HL-60 (cell line): ENCODE measurements at regions not wholly inside any gene's neighbourhood (a gene's known extent, or its start where the extent isn't known, plus 50 kb on each side); places are given as distances from the start of the nearest gene placed in this dataset.

Experiments used
- DNase-seq, 2 experiments: peaks; one replicate each; pipeline ENCODE4 v3.0.0-alpha.2; 2010 to 2020; ENCODE audit warnings: low read depth in 1 of 2, low spot score in 1 of 2
- H3K27ac ChIP-seq: fragments of 250-450 bp; sonication (Bioruptor Pico); replicated peaks from 2 replicates; pipeline ENCODE4 v1.5.1; 2020; ENCODE audit warnings: mild to moderate bottlenecking, moderate library complexity
- H3K27me3 ChIP-seq: fragments of 250-450 bp; sonication (Bioruptor Pico); 2 replicates; pipeline ENCODE4 v1.5.1; 2021; ENCODE audit warnings: mild to moderate bottlenecking, moderate library complexity; ENCODE audit not compliant: insufficient read depth, poor library complexity, severe bottlenecking
- H3K4me3 ChIP-seq: replicated peaks from 2 replicates; pipeline ENCODE4 v1.5.1; 2011; ENCODE audit warnings: mild to moderate bottlenecking, control low read depth, low read length; ENCODE audit not compliant: insufficient read depth
- GABPA ChIP-seq: IDR thresholded peaks from 2 replicates; pipeline ENCODE4 v1.6.1; 2012; ENCODE audit warnings: low read depth
- POLR2AphosphoS5 ChIP-seq: IDR thresholded peaks from 2 replicates; pipeline ENCODE4 v1.6.1; 2012; ENCODE audit warnings: low read depth
- SPI1 ChIP-seq: IDR thresholded peaks from 2 replicates; pipeline ENCODE4 v1.6.1; 2012; ENCODE audit warnings: low read depth, mild to moderate bottlenecking, borderline replicate concordance
- TF ChIP-seq, protein P1 (sequence below): IDR thresholded peaks from one replicate; pipeline ENCODE4 v1.5.1; 2011; ENCODE audit warnings: low read length, control low read depth, inconsistent platforms; ENCODE audit not compliant: insufficient read depth
- TF ChIP-seq, protein P2 (sequence below): IDR thresholded peaks from 2 replicates; pipeline ENCODE4 v1.6.1; 2012; ENCODE audit warnings: low read depth; ENCODE audit not compliant: insufficient replicate concordance

DNA sequence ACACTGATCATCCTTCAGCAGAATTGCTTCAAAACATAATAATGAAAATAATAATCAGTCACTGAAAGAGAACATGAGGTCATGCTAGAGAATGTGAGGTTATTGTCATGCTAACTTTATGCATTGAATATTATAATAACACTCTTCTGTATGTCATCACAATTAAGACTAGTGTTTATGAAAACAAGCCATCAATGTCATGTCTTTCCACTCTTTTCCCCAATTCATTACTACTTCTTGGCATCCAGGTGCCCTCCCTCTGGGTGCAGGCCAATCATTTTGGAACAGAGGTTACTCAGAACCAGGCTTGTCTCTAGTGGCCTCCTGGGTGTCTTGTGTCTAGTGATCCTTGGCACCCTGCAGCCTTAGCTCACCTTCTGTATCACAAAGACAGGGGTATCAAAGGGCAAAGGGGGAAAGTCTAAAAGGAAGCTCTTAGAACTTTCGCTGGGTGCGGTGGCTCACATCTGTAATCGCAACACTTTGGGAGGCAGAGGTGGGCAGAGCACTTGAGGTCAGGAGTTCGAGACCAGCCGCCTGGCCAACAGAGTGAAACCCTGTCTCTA, 217.6 kb upstream of the PIK3R1 start:
- H3K27me3 ChIP-seq: no peaks in the 10 kb centered on the region
- no peak for DNase-seq
- no peak overlapping the region for H3K27ac ChIP-seq
- TF ChIP-seq, protein P1, sequence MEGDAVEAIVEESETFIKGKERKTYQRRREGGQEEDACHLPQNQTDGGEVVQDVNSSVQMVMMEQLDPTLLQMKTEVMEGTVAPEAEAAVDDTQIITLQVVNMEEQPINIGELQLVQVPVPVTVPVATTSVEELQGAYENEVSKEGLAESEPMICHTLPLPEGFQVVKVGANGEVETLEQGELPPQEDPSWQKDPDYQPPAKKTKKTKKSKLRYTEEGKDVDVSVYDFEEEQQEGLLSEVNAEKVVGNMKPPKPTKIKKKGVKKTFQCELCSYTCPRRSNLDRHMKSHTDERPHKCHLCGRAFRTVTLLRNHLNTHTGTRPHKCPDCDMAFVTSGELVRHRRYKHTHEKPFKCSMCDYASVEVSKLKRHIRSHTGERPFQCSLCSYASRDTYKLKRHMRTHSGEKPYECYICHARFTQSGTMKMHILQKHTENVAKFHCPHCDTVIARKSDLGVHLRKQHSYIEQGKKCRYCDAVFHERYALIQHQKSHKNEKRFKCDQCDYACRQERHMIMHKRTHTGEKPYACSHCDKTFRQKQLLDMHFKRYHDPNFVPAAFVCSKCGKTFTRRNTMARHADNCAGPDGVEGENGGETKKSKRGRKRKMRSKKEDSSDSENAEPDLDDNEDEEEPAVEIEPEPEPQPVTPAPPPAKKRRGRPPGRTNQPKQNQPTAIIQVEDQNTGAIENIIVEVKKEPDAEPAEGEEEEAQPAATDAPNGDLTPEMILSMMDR: no peak
- TF ChIP-seq, protein P2, sequence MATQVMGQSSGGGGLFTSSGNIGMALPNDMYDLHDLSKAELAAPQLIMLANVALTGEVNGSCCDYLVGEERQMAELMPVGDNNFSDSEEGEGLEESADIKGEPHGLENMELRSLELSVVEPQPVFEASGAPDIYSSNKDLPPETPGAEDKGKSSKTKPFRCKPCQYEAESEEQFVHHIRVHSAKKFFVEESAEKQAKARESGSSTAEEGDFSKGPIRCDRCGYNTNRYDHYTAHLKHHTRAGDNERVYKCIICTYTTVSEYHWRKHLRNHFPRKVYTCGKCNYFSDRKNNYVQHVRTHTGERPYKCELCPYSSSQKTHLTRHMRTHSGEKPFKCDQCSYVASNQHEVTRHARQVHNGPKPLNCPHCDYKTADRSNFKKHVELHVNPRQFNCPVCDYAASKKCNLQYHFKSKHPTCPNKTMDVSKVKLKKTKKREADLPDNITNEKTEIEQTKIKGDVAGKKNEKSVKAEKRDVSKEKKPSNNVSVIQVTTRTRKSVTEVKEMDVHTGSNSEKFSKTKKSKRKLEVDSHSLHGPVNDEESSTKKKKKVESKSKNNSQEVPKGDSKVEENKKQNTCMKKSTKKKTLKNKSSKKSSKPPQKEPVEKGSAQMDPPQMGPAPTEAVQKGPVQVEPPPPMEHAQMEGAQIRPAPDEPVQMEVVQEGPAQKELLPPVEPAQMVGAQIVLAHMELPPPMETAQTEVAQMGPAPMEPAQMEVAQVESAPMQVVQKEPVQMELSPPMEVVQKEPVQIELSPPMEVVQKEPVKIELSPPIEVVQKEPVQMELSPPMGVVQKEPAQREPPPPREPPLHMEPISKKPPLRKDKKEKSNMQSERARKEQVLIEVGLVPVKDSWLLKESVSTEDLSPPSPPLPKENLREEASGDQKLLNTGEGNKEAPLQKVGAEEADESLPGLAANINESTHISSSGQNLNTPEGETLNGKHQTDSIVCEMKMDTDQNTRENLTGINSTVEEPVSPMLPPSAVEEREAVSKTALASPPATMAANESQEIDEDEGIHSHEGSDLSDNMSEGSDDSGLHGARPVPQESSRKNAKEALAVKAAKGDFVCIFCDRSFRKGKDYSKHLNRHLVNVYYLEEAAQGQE: no peak
- no peak for TF ChIP-seq POLR2AphosphoS5
- no peak for TF ChIP-seq GABPA
- no peak for TF ChIP-seq SPI1
- no peak overlapping the region for H3K4me3 ChIP-seq

DNA sequence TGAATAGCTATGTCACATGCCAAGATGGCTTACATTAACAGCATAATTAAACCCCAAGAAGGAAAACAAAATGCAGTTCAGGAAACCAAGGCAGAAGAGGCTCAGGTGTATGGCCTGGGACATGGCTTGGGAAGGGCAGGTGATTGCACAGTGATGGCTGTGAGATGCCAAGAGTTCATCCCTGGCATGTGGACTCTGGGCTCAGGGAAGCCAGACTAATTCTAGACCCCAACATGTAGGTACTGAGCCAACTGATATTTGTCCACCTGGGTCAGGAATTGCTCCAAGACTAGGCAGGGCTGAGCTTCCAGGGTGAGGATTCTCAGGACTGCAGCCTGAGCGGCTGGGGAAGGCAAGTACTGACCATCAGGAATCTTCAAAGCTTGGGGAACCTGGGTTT, 218.4 kb upstream of the PIK3R1 start:
- no peak for DNase-seq
- TF ChIP-seq, protein P2: no peak
- TF ChIP-seq SPI1 (no peak), GABPA (no peak), POLR2AphosphoS5 (no peak)
- TF ChIP-seq, protein P1: no peak

DNA sequence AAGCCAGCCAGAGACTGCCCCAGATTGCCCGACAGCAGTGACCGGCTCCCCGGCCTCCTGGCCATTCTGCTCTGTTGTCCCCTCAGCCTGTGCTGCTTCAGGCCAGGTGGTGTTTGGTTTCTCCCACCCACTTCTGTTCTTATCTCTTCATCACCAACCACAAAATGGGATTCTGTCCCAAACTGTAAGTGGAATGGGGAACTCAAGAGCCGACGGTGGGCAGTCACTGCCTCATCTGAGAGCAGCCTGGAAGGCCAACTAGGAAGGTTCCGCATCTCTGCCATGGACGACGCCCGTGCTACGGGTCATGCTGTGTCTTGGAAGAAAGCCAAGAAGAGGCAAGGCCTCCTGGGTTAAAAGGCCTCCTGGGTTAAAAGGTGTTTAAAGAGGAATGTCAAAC, 219.0 kb upstream of the PIK3R1 start:
- TF ChIP-seq POLR2AphosphoS5 (no peak), GABPA (no peak), SPI1 (no peak)
- TF ChIP-seq, protein P1: no peak
- TF ChIP-seq, protein P2: no peak
- no peak overlapping the region for H3K4me3 ChIP-seq
- no peak for DNase-seq
- H3K27me3 ChIP-seq: no peaks in the 10 kb centered on the region
- H3K27ac ChIP-seq: no peak overlapping the region

More for the DNA sequence above, 218.4 kb upstream of the PIK3R1 start:
- no peak overlapping the region for H3K4me3 ChIP-seq
- H3K27ac ChIP-seq: no peak overlapping the region
- no peaks in the 10 kb centered on the region for H3K27me3 ChIP-seq
